SK-N-SH (cell line): ENCODE measurements at regions not wholly inside any gene's neighbourhood (a gene's known extent, or its start where the extent isn't known, plus 50 kb on each side); places are given as distances from the start of the nearest gene placed in this dataset.

Experiments used
- MXI1 ChIP-seq: IDR thresholded peaks from 2 replicates; pipeline ENCODE4 v1.6.1; 2012; ENCODE audit warnings: mild to moderate bottlenecking, low read depth, low read length, improper control_type of control experiment
- RCOR1 ChIP-seq: fragments of 150-350 bp; IDR thresholded peaks from 2 replicates; pipeline ENCODE4 v1.6.1; 2017; ENCODE audit warnings: antibody characterized with exemption, low read length
- TF ChIP-seq, protein P1 (sequence below): IDR thresholded peaks from 2 replicates; pipeline ENCODE4 v1.4.0; 2012; ENCODE audit warnings: low read depth
- TF ChIP-seq, protein P2 (sequence below): fragments of 200-600 bp; sonication (generic); IDR thresholded peaks from 2 replicates; pipeline ENCODE4 v1.6.1; 2017; ENCODE audit warnings: antibody characterized with exemption, mild to moderate bottlenecking, moderate library complexity
- TF ChIP-seq, protein P3 (sequence below): fragments of 150-350 bp; IDR thresholded peaks from 2 replicates; pipeline ENCODE4 v1.6.1; 2017; ENCODE audit warnings: antibody characterized with exemption, low read length, low read depth, borderline replicate concordance
- TF ChIP-seq, protein P4 (sequence below): IDR thresholded peaks from 2 replicates; pipeline ENCODE4 v1.6.1; 2012; ENCODE audit warnings: mild to moderate bottlenecking, low read depth, low read length, moderate library complexity

DNA sequence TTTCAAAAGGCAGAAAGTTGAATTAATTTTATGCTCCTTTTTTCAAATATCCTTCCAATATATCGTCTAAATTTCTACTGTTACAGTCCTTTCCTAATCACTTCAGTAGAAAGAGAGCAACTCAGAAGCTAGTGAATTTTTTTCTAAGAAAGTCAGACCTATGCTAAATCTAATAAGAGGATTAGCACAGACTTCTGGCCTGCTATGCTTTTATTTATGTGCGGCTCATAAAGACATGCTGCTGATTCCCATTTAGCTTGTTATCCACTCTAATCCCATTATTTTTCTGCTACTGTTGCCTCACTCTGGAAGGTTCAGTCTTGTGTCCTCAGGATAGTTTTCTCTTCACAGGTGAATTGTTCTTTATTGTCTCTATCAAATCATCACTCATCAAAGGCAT is 473.5 kb upstream of the FAM241A start:
- TF ChIP-seq, protein P1, sequence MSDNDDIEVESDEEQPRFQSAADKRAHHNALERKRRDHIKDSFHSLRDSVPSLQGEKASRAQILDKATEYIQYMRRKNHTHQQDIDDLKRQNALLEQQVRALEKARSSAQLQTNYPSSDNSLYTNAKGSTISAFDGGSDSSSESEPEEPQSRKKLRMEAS: no peak
- TF ChIP-seq, protein P2, sequence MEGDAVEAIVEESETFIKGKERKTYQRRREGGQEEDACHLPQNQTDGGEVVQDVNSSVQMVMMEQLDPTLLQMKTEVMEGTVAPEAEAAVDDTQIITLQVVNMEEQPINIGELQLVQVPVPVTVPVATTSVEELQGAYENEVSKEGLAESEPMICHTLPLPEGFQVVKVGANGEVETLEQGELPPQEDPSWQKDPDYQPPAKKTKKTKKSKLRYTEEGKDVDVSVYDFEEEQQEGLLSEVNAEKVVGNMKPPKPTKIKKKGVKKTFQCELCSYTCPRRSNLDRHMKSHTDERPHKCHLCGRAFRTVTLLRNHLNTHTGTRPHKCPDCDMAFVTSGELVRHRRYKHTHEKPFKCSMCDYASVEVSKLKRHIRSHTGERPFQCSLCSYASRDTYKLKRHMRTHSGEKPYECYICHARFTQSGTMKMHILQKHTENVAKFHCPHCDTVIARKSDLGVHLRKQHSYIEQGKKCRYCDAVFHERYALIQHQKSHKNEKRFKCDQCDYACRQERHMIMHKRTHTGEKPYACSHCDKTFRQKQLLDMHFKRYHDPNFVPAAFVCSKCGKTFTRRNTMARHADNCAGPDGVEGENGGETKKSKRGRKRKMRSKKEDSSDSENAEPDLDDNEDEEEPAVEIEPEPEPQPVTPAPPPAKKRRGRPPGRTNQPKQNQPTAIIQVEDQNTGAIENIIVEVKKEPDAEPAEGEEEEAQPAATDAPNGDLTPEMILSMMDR: no peak
- TF ChIP-seq MXI1 (no peak), RCOR1 (no peak)
- TF ChIP-seq, protein P3, sequence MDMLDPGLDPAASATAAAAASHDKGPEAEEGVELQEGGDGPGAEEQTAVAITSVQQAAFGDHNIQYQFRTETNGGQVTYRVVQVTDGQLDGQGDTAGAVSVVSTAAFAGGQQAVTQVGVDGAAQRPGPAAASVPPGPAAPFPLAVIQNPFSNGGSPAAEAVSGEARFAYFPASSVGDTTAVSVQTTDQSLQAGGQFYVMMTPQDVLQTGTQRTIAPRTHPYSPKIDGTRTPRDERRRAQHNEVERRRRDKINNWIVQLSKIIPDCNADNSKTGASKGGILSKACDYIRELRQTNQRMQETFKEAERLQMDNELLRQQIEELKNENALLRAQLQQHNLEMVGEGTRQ: no peak
- TF ChIP-seq, protein P4, sequence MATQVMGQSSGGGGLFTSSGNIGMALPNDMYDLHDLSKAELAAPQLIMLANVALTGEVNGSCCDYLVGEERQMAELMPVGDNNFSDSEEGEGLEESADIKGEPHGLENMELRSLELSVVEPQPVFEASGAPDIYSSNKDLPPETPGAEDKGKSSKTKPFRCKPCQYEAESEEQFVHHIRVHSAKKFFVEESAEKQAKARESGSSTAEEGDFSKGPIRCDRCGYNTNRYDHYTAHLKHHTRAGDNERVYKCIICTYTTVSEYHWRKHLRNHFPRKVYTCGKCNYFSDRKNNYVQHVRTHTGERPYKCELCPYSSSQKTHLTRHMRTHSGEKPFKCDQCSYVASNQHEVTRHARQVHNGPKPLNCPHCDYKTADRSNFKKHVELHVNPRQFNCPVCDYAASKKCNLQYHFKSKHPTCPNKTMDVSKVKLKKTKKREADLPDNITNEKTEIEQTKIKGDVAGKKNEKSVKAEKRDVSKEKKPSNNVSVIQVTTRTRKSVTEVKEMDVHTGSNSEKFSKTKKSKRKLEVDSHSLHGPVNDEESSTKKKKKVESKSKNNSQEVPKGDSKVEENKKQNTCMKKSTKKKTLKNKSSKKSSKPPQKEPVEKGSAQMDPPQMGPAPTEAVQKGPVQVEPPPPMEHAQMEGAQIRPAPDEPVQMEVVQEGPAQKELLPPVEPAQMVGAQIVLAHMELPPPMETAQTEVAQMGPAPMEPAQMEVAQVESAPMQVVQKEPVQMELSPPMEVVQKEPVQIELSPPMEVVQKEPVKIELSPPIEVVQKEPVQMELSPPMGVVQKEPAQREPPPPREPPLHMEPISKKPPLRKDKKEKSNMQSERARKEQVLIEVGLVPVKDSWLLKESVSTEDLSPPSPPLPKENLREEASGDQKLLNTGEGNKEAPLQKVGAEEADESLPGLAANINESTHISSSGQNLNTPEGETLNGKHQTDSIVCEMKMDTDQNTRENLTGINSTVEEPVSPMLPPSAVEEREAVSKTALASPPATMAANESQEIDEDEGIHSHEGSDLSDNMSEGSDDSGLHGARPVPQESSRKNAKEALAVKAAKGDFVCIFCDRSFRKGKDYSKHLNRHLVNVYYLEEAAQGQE: no peak
